ENCODE measurements at regions not wholly inside any gene's neighbourhood (a gene's known extent, or its start where the extent isn't known, plus 50 kb on each side); places are given as distances from the start of the nearest gene placed in this dataset.

GRCh38 chr12:88300931-88301330, 158.8 kb downstream of the TMTC3 start:
- Mint-ChIP-seq H3K36me3 (ENCODE audit: insufficient read depth) (no peaks in the 10 kb centered on the region), H3K4me1 (ENCODE audit: low read depth) (peaks cover 20% of the 10 kb centered on the region), H3K4me3 (no peak overlapping the region), H3K9me3 (no peaks in the 10 kb centered on the region), H3K27me3 (ENCODE audit: low read depth) (no peaks in the 10 kb centered on the region)
- ATAC-seq (no peak), DNase-seq (no peak)

GRCh38 chr12:88303335-88303734, 161.2 kb downstream of the TMTC3 start:
- DNase-seq, result no peak
- Mint-ChIP-seq H3K36me3 (ENCODE audit: insufficient read depth) (no peaks in the 10 kb centered on the region), H3K4me1 (ENCODE audit: low read depth) (peaks cover 20% of the 10 kb centered on the region), H3K4me3 (no peak overlapping the region), H3K9me3 (no peaks in the 10 kb centered on the region), H3K27me3 (ENCODE audit: low read depth) (no peaks in the 10 kb centered on the region)
- ATAC-seq, result no peak

DNA sequence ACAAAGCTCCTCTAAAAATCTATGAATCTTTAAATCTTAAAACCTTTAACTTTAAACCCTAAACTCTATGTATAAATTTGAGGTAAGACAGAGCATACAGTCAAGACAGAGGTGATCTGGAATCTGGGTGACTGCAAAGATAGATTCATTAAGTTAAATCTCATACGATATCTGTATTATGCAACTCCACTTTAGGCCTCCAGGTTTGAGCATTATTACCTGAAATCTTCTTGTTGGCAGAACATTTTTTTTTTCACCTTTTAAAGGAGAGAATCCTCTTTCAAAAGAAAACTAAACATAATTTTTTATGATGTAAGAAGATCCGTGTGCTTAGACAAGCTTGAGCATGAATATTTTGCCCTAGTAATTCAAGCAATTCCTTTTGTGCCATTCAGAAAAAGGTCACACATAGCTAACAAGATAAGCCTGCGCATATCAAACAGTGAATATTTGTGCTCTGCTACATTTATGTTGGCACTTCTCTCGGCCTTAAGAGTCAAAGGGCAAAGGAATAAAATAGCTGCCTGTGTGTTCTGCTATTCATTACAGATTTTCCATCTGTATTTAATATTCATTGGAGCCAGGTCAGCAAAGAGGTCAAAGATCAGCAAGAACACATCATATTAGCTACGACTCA, 163.3 kb downstream of the TMTC3 start:
- no peaks in the 10 kb centered on the region for H3K36me3 Mint-ChIP-seq (ENCODE audit: insufficient read depth)
- H3K27me3 Mint-ChIP-seq (ENCODE audit: low read depth), result no peaks in the 10 kb centered on the region
- no peak overlapping the region for H3K4me3 Mint-ChIP-seq
- DNase-seq (no peak), ATAC-seq (no peak)
- peaks cover 2% of the 10 kb centered on the region for H3K4me1 Mint-ChIP-seq (ENCODE audit: low read depth)
- no peaks in the 10 kb centered on the region for H3K9me3 Mint-ChIP-seq

GRCh38 chr12:88306471-88307069, 164.5 kb downstream of the TMTC3 start:
- H3K27me3 Mint-ChIP-seq (ENCODE audit: low read depth), result no peaks in the 10 kb centered on the region
- no peaks in the 10 kb centered on the region for H3K36me3 Mint-ChIP-seq (ENCODE audit: insufficient read depth)
- DNase-seq, result no peak
- H3K4me1 Mint-ChIP-seq (ENCODE audit: low read depth), result peaks cover 2% of the 10 kb centered on the region
- H3K9me3 Mint-ChIP-seq, result no peaks in the 10 kb centered on the region
- ATAC-seq, result no peak
- H3K4me3 Mint-ChIP-seq, result no peak overlapping the region

GRCh38 chr12:88307961-88308360, 165.9 kb downstream of the TMTC3 start:
- H3K4me3 Mint-ChIP-seq, result no peak overlapping the region
- no peaks in the 10 kb centered on the region for H3K9me3 Mint-ChIP-seq
- DNase-seq (no peak), ATAC-seq (no peak)
- no peaks in the 10 kb centered on the region for H3K36me3 Mint-ChIP-seq (ENCODE audit: insufficient read depth)
- no peaks in the 10 kb centered on the region for H3K27me3 Mint-ChIP-seq (ENCODE audit: low read depth)
- H3K4me1 Mint-ChIP-seq (ENCODE audit: low read depth), result peaks cover 2% of the 10 kb centered on the region

DNA sequence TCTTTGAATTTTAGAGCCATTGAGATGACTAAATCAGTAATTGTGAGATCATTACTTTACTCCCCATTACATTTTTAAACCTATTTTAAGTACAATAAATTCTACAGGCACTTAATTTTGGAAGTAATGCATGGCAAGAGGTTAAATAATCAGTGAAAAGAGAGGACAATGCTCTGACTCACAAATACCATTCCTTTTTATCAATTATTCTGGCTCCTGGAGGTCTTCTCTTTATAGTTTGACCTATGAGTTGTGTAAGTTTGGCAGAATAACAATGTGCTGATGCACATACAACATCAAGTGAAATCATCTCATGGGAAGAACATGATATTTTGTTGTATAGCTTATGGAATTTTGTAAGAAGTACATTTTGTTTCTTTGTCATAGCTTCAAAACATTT, 166.7 kb downstream of the TMTC3 start:
- Mint-ChIP-seq H3K27me3 (ENCODE audit: low read depth) (no peaks in the 10 kb centered on the region), H3K4me3 (no peak overlapping the region), H3K4me1 (ENCODE audit: low read depth) (peaks cover 2% of the 10 kb centered on the region), H3K36me3 (ENCODE audit: insufficient read depth) (no peaks in the 10 kb centered on the region), H3K9me3 (no peaks in the 10 kb centered on the region)
- DNase-seq (no peak), ATAC-seq (no peak)

DNA sequence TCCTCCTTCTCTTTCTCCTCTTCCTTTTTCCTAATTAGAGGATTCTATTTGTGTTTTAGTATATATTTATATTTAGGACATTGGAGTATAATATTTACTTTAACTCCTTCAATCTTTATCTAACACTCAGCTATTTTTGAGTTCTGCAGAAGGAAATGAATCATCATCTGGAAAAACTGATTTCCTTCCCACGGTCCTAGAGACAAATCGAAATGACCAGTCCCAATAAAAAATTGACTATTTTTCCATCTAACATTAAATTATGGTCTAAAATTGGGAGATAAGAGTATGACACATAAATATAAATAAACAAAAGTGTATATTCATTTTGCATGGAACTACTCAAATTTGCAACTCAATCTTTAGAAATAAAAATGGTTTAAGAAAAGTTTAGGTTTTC, 167.4 kb downstream of the TMTC3 start:
- Mint-ChIP-seq H3K27me3 (ENCODE audit: low read depth) (no peaks in the 10 kb centered on the region), H3K9me3 (no peaks in the 10 kb centered on the region), H3K4me3 (no peak overlapping the region), H3K4me1 (ENCODE audit: low read depth) (peaks cover 2% of the 10 kb centered on the region), H3K36me3 (ENCODE audit: insufficient read depth) (no peaks in the 10 kb centered on the region)
- ATAC-seq (no peak), DNase-seq (no peak)

- no peaks in the 10 kb centered on the region for H3K27me3 Mint-ChIP-seq (ENCODE audit: low read depth)
- ATAC-seq, result no peak
- no peak for DNase-seq
- H3K4me3 Mint-ChIP-seq, result no peak overlapping the region
- peaks cover 2% of the 10 kb centered on the region for H3K4me1 Mint-ChIP-seq (ENCODE audit: low read depth)
- no peaks in the 10 kb centered on the region for H3K9me3 Mint-ChIP-seq
- H3K36me3 Mint-ChIP-seq (ENCODE audit: insufficient read depth), result no peaks in the 10 kb centered on the region
These were observed 168.0 kb downstream of the TMTC3 start for GRCh38 chr12:88310069-88310468.

DNA sequence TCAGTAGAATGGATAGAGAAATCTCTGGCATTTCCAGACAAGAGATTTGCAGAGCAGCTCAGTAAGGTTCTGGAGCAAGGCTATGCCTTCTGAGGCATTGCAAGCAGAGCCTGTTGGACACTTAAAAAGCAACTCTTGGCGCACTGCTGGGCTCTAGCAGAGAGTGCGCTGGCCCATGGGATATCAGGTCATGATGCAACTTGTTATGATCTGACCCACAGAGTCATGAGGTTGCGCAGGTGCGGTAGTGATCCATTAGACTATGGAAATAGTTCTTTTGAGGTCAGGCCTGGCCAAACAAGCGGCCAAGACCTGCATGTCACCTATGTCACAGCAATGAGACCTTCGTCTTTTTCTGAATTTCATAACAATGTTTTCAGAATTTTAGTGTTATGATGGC, 168.6 kb downstream of the TMTC3 start:
- no peak for ATAC-seq
- Mint-ChIP-seq H3K4me3 (no peak overlapping the region), H3K4me1 (ENCODE audit: low read depth) (peaks cover 2% of the 10 kb centered on the region), H3K36me3 (ENCODE audit: insufficient read depth) (no peaks in the 10 kb centered on the region), H3K9me3 (no peaks in the 10 kb centered on the region), H3K27me3 (ENCODE audit: low read depth) (no peaks in the 10 kb centered on the region)
- no peak for DNase-seq

DNA sequence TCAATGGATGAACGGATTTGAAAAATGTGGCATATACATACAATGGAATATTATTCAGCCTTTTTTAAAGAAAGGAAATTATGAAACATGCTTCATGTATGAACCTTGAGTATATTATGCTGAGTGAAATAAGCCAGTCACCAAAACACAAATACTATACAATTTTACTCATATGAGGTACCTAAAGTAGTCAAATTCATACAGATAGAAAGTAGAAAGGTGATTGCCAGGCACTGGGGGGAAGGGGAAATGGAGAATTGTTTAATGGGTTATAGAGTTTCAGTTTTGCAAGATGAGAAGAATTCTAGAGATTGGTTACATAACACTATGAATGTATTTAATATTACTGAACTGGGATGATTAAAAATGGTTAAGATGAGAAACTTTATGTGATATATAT, 171.4 kb downstream of the TMTC3 start:
- peak in 1 of 2 donors; percentile 21 for ATAC-seq

GRCh38 chr12:88314706-88315105, 172.6 kb downstream of the TMTC3 start:
- H3K4me3 Mint-ChIP-seq, result no peak overlapping the region
- H3K27me3 Mint-ChIP-seq (ENCODE audit: low read depth), result no peaks in the 10 kb centered on the region
- no peaks in the 10 kb centered on the region for H3K36me3 Mint-ChIP-seq (ENCODE audit: insufficient read depth)
- no peaks in the 10 kb centered on the region for H3K9me3 Mint-ChIP-seq
- ATAC-seq (no peak), DNase-seq (no peak)
- no peaks in the 10 kb centered on the region for H3K4me1 Mint-ChIP-seq (ENCODE audit: low read depth)

More for the DNA sequence above, 171.4 kb downstream of the TMTC3 start:
- Mint-ChIP-seq H3K36me3 (ENCODE audit: insufficient read depth) (no peaks in the 10 kb centered on the region), H3K9me3 (no peaks in the 10 kb centered on the region), H3K4me3 (no peak overlapping the region), H3K27me3 (ENCODE audit: low read depth) (no peaks in the 10 kb centered on the region), H3K4me1 (ENCODE audit: low read depth) (no peaks in the 10 kb centered on the region)
- DNase-seq, result no peak

- no peak overlapping the region for H3K4me3 Mint-ChIP-seq
- no peak for ATAC-seq
- no peak for DNase-seq
- H3K27me3 Mint-ChIP-seq (ENCODE audit: low read depth), result no peaks in the 10 kb centered on the region
- H3K9me3 Mint-ChIP-seq, result no peaks in the 10 kb centered on the region
- no peaks in the 10 kb centered on the region for H3K4me1 Mint-ChIP-seq (ENCODE audit: low read depth)
- no peaks in the 10 kb centered on the region for H3K36me3 Mint-ChIP-seq (ENCODE audit: insufficient read depth)
These were observed 176.6 kb downstream of the TMTC3 start for GRCh38 chr12:88318726-88319125.

- peaks cover 2% of the 10 kb centered on the region for H3K27me3 Mint-ChIP-seq (ENCODE audit: low read depth)
- no peaks in the 10 kb centered on the region for H3K4me1 Mint-ChIP-seq (ENCODE audit: low read depth)
- DNase-seq, result no peak
- H3K4me3 Mint-ChIP-seq, result no peak overlapping the region
- no peak for ATAC-seq
- no peaks in the 10 kb centered on the region for H3K9me3 Mint-ChIP-seq
- H3K36me3 Mint-ChIP-seq (ENCODE audit: insufficient read depth), result no peaks in the 10 kb centered on the region
These were observed 183.1 kb downstream of the TMTC3 start for GRCh38 chr12:88325076-88325815.

DNA sequence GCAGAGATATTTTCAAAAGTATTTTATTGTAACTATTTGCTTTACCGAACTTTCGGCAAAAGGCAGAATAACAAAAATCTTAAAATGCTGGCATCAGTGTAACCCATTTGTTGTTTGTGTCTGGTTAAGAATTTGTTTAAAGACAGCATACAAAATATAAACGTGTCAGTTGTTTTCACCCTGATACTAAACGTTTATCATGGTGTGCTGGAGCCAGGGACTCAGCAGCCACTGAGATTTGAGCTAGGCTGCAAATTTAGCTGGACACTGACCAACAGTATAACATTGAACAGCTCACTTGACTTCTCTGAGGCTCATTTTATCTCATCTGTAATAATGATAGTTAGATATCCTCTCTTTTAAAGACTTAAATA, 183.7 kb downstream of the TMTC3 start:
- no peak for DNase-seq
- Mint-ChIP-seq H3K4me1 (ENCODE audit: low read depth) (no peaks in the 10 kb centered on the region), H3K9me3 (no peaks in the 10 kb centered on the region), H3K27me3 (ENCODE audit: low read depth) (peaks cover 2% of the 10 kb centered on the region), H3K4me3 (no peak overlapping the region), H3K36me3 (ENCODE audit: insufficient read depth) (no peaks in the 10 kb centered on the region)
- ATAC-seq, result no peak

GRCh38 chr12:88327276-88327675, 185.2 kb downstream of the TMTC3 start:
- Mint-ChIP-seq H3K4me1 (ENCODE audit: low read depth) (no peaks in the 10 kb centered on the region), H3K27me3 (ENCODE audit: low read depth) (peaks cover 2% of the 10 kb centered on the region), H3K4me3 (no peak overlapping the region), H3K36me3 (ENCODE audit: insufficient read depth) (no peaks in the 10 kb centered on the region), H3K9me3 (no peaks in the 10 kb centered on the region)
- ATAC-seq, result no peak
- no peak for DNase-seq

Measured in activated T-cell treated with anti-CD3 and anti-CD28 coated beads, Interleukin-2, amount 50 U/mL, for 4 hours (primary cell).